OCI-LY1 (cell line): ENCODE measurements at regions not wholly inside any gene's neighbourhood (a gene's known extent, or its start where the extent isn't known, plus 50 kb on each side); places are given as distances from the start of the nearest gene placed in this dataset.

ENCODE experiments used
- H2AFZ ChIP-seq: fragments of 200-600 bp; sonication (generic), shearing (Covaris generic); 2 replicates; pipeline ENCODE4 v1.6.0; 2014; ENCODE audit warnings: antibody characterized with exemption, mild to moderate bottlenecking, low read length
- H3F3A ChIP-seq: fragments of 200-600 bp; sonication (generic), shearing (Covaris generic); 2 replicates; pipeline ENCODE4 v1.6.0; 2014; ENCODE audit warnings: mild to moderate bottlenecking, antibody characterized with exemption, low read length, moderate library complexity; ENCODE audit not compliant: insufficient read depth
- H3K27ac ChIP-seq: fragments of 200-600 bp; sonication (generic); 2 replicates; pipeline ENCODE4 v1.5.1; 2014; ENCODE audit warnings: low read length, mixed run types, mild to moderate bottlenecking, low read depth; ENCODE audit not compliant: poor library complexity, severe bottlenecking
- H3K27me3 ChIP-seq: fragments of 200-600 bp; sonication (generic); 2 replicates; pipeline ENCODE4 v1.6.0; 2014; ENCODE audit warnings: antibody characterized with exemption, mild to moderate bottlenecking, low read length, moderate library complexity; ENCODE audit not compliant: insufficient read depth
- H3K36me3 ChIP-seq: fragments of 200-600 bp; sonication (generic); 2 replicates; pipeline ENCODE4 v1.6.1; 2014; ENCODE audit warnings: mild to moderate bottlenecking, antibody characterized with exemption, low read length, moderate library complexity, mixed read lengths; ENCODE audit not compliant: insufficient read depth
- H3K4me1 ChIP-seq: fragments of 200-600 bp; sonication (generic); 2 replicates; pipeline ENCODE4 v1.5.1; 2014; ENCODE audit warnings: mild to moderate bottlenecking, low read length, moderate library complexity; ENCODE audit not compliant: insufficient read depth, severe bottlenecking
- H3K4me2 ChIP-seq: fragments of 200-600 bp; sonication (generic), shearing (Covaris generic); 2 replicates; pipeline ENCODE4 v1.6.1; 2014; ENCODE audit warnings: low read length
- H3K4me3 ChIP-seq: fragments of 200-600 bp; sonication (generic); 2 replicates; pipeline ENCODE4 v1.5.1; 2014; ENCODE audit warnings: low read length, low read depth, mild to moderate bottlenecking, mixed read lengths; ENCODE audit not compliant: poor library complexity, severe bottlenecking
- H3K79me2 ChIP-seq: fragments of 200-600 bp; shearing (Covaris generic); 2 replicates; pipeline ENCODE4 v1.6.1; 2016; ENCODE audit warnings: mixed run types, low read length, mixed read lengths; ENCODE audit not compliant: insufficient read depth
- H3K9ac ChIP-seq: fragments of 200-600 bp; sonication (generic), shearing (Covaris generic); 2 replicates; pipeline ENCODE4 v1.6.1; 2014; ENCODE audit warnings: mild to moderate bottlenecking, low read length, mixed read lengths
- H3K9me2 ChIP-seq: fragments of 200-600 bp; sonication (generic), shearing (Covaris generic); 2 replicates; pipeline ENCODE4 v1.6.1; 2014; ENCODE audit warnings: low read depth, mild to moderate bottlenecking, low read length, mixed read lengths
- H3K9me3 ChIP-seq: fragments of 200-600 bp; shearing (Covaris generic); 2 replicates; pipeline ENCODE4 v1.6.1; 2014; ENCODE audit warnings: low read length, mixed read lengths
- H4K20me1 ChIP-seq: fragments of 200-600 bp; sonication (generic), shearing (Covaris generic); 2 replicates; pipeline ENCODE4 v1.6.0; 2016; ENCODE audit warnings: mild to moderate bottlenecking, low read length; ENCODE audit not compliant: insufficient read depth
- EZH2 ChIP-seq: fragments of 200-600 bp; sonication (generic), shearing (Covaris generic); IDR thresholded peaks from 2 replicates; pipeline ENCODE4 v1.8.0; 2017; ENCODE audit warnings: borderline replicate concordance, mixed run types, mild to moderate bottlenecking, antibody characterized with exemption, low read length, moderate library complexity, mixed read lengths
- TF ChIP-seq, protein P1 (sequence below): fragments of 200-600 bp; sonication (generic), shearing (Covaris generic); IDR thresholded peaks from 2 replicates; pipeline ENCODE4 v1.5.1; 2017; ENCODE audit warnings: mild to moderate bottlenecking, antibody characterized with exemption, low read length, moderate library complexity, mixed read lengths

DNA sequence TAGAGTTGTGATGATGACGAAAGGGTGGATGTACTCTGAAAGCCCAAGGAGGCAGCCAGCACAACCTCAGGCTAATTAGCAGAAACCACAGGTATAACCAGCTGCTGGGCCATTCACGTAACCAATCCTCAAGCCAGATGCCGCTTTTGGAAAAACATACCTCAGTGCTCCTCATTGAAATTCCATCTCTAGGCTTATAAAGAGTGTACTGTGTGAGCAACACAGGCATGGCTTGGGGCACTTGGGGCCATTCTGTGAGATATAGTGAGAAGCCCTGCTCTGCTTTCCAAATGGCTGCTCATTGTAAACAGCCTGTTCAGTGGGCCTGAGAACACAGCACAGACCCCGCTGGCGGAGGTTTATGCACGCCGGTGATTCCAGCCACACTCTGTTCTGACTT lies 182.1 kb upstream of the HHIP start:
- H3K36me3 ChIP-seq: no peaks in the 10 kb centered on the region
- H3K4me1 ChIP-seq: no peaks in the 10 kb centered on the region
- H2AFZ ChIP-seq: no peak overlapping the region
- no peaks in the 10 kb centered on the region for H3K9me2 ChIP-seq
- H3K9ac ChIP-seq: no peak overlapping the region
- H3F3A ChIP-seq: no peaks in the 10 kb centered on the region
- TF ChIP-seq EZH2: no peak
- TF ChIP-seq, protein P1, sequence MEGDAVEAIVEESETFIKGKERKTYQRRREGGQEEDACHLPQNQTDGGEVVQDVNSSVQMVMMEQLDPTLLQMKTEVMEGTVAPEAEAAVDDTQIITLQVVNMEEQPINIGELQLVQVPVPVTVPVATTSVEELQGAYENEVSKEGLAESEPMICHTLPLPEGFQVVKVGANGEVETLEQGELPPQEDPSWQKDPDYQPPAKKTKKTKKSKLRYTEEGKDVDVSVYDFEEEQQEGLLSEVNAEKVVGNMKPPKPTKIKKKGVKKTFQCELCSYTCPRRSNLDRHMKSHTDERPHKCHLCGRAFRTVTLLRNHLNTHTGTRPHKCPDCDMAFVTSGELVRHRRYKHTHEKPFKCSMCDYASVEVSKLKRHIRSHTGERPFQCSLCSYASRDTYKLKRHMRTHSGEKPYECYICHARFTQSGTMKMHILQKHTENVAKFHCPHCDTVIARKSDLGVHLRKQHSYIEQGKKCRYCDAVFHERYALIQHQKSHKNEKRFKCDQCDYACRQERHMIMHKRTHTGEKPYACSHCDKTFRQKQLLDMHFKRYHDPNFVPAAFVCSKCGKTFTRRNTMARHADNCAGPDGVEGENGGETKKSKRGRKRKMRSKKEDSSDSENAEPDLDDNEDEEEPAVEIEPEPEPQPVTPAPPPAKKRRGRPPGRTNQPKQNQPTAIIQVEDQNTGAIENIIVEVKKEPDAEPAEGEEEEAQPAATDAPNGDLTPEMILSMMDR: no peak
- H3K27me3 ChIP-seq: no peaks in the 10 kb centered on the region
- H3K4me2 ChIP-seq: no peak overlapping the region
- no peaks in the 10 kb centered on the region for H3K79me2 ChIP-seq
- no peak overlapping the region for H3K4me3 ChIP-seq
- no peaks in the 10 kb centered on the region for H3K9me3 ChIP-seq
- no peak overlapping the region for H3K27ac ChIP-seq
- H4K20me1 ChIP-seq: no peaks in the 10 kb centered on the region

DNA sequence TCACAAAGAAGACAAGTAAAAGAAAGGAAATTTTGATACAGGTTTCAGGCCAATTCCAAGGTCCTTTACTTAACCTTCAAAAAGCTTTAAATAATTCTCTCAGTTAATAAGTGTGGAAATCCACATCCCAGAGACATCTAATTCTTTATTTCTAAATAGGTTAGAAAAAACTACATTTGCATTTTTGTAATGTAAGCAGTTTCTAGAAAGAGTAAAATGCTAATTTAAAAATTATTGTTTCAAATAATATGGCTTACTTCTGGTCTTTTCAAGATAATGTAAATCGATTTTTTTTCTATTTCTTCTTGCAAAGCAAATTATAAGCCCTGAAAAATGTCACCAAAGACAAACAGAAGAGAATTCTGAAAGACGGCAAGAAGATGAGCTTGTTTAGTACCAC lies 180.4 kb upstream of the HHIP start:
- Histone ChIP-seq H3F3A (no peaks in the 10 kb centered on the region), H3K4me2 (no peak overlapping the region), H3K4me3 (no peak overlapping the region), H3K27ac (no peak overlapping the region), H3K4me1 (no peaks in the 10 kb centered on the region), H3K79me2 (no peaks in the 10 kb centered on the region), H3K27me3 (no peaks in the 10 kb centered on the region), H3K9me2 (no peaks in the 10 kb centered on the region), H3K9me3 (no peaks in the 10 kb centered on the region), H4K20me1 (no peaks in the 10 kb centered on the region), H2AFZ (no peak overlapping the region), H3K36me3 (no peaks in the 10 kb centered on the region), H3K9ac (no peak overlapping the region)
- TF ChIP-seq, protein P1: no peak
- TF ChIP-seq EZH2: no peak

DNA sequence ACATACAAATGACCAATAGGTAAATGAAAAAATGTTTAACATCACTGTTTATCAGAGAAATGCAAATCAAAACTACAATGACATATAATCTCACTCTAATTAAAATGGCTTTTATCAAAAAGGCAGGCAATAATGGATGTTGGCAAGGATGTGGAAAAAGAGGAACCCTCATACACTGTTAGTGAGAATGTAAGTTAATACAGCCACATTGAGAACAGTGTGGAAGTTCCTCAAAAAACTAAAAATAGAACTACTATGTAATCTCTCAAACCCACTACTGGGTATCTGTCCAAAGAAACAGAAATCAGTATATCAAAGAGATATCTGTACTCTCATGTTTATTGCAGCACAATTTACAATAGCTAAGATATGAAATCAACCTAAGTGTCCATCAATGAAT lies 165.9 kb upstream of the HHIP start:
- Histone ChIP-seq H3K36me3 (no peaks in the 10 kb centered on the region), H4K20me1 (no peaks in the 10 kb centered on the region), H3K4me1 (no peaks in the 10 kb centered on the region), H3K79me2 (no peaks in the 10 kb centered on the region), H3K27me3 (no peaks in the 10 kb centered on the region), H3K9ac (no peak overlapping the region), H3K9me3 (no peaks in the 10 kb centered on the region), H3K9me2 (no peaks in the 10 kb centered on the region), H3K4me3 (no peak overlapping the region), H3K4me2 (no peak overlapping the region), H3K27ac (no peak overlapping the region), H3F3A (no peaks in the 10 kb centered on the region), H2AFZ (no peak overlapping the region)
- TF ChIP-seq, protein P1: no peak
- no peak for TF ChIP-seq EZH2
